ENCODE measurements at regions not wholly inside any gene's neighbourhood (a gene's known extent, or its start where the extent isn't known, plus 50 kb on each side); places are given as distances from the start of the nearest gene placed in this dataset.

DNA sequence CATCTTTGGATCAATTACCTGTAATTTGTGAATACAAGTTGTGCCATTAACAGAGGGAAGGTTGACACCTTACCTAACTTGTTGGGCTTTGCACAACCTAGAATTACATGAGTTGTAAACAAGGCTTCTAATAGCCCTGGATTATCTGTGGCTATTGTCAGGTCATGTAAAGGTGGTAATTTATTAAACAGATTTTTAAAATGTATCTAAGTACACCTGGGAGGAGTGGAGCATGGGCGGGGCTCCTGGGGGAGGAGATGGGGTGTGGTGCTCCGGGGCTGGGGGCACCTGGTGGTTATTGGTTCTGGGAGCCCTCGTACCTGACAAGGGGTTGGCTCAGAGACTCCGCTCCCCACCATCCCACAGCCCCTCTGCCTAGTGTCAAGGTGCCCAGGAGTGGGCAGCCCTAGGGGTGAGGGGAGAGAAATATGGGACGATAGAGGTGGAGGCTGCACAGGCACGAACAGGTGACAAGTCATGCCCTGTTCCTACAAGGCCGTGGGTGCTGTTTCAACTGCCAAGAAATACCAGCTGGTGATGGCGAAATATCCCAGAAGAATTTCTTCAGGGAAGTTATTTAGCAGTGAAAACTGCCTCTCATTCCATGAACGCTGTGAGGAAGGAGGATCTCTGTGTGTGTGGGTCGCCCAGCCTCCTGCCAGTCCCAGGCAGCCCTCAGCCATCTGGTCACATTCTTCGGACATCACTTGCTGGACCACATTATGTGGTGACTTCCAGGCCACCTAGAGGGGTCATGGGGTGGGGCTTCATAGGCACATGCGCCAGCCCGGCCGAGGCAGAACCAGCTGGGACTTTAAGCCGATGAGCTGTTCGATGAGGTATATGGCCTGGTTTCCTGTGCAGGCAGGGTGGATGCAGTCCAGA is 55.5 kb upstream of the IRX3 start:
- Histone ChIP-seq H3K18ac (ENCODE audit: low read depth in 1 of 2, low read length in 2 of 2) (no peak overlapping the region), H2BK15ac (ENCODE audit: low read depth, poor library complexity, severe bottlenecking) (no peak overlapping the region), H3K14ac (ENCODE audit: low read length in 2 of 2) (no peak overlapping the region), H2BK5ac (ENCODE audit: low read depth, low read length, poor library complexity, severe bottlenecking) (no peak overlapping the region), H2AFZ (ENCODE audit: low read depth, low read length) (no peak overlapping the region), H3K9ac (ENCODE audit: low read length) (no peak overlapping the region), H4K91ac (ENCODE audit: low read length) (no peak overlapping the region), H3K27ac (ENCODE audit: low read length, poor library complexity, severe bottlenecking) (peak overlapping the region; percentile 55), H3K4me1 (ENCODE audit: control insufficient read depth, insufficient read depth, low read depth, low read length) (peaks cover 10% of the 10 kb centered on the region), H3K4ac (ENCODE audit: low read depth in 1 of 2, low read length in 2 of 2) (no peak overlapping the region), H3K4me3 (ENCODE audit: insufficient read depth in 1 of 2, low read depth in 1 of 2, low read length in 2 of 2) (no peak overlapping the region), H3K4me2 (ENCODE audit: low read length, poor library complexity, severe bottlenecking) (no peak overlapping the region), H3K23ac (ENCODE audit: low read length in 2 of 2) (no peak overlapping the region), H2BK120ac (ENCODE audit: low read depth, low read length) (no peak overlapping the region), H2AK5ac (ENCODE audit: low read length, severe bottlenecking) (peak overlapping the region; percentile 1), H4K8ac (ENCODE audit: low read length) (no peak overlapping the region), H3K36me3 (ENCODE audit: control insufficient read depth in 1 of 2, insufficient read depth in 2 of 2, low read depth in 1 of 2, low read length in 2 of 2) (no peaks in the 10 kb centered on the region), H3K9me3 (ENCODE audit: control insufficient read depth, low read length) (peaks cover 3% of the 10 kb centered on the region), H2BK12ac (ENCODE audit: low read length in 2 of 2) (no peak overlapping the region), H3K27me3 (ENCODE audit: control insufficient read depth in 1 of 2, insufficient read depth in 1 of 2, low read length in 2 of 2) (peaks cover 0 to 14% of the 10 kb centered on the region in 2 experiments), H3K79me1 (replicated peaks; ENCODE audit: low read length, poor library complexity, severe bottlenecking) (no peaks in the 10 kb centered on the region)
- WGBS = 83% methylated on average over 14 of the region's 16 CpGs
- DNase-seq = peak; percentile 17

DNA sequence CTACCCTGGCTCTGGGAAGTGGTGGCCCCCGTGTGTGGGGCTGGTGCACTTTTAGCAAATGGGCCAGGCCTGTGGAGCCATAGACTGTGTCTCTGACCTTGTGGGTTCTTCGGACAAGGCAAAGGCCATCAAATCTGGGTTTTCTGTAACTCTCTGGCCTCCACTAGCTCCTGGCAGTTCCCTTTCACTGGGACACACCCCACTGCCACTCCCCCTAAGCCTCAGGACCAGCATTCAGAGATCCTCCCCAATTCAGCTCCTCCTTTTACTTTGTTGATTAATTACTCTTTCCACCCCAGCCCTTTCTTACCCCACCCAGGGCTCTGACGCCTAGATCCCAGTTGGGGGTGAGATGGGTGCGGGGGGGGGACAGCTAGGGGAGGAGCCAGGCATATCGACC is 53.9 kb upstream of the IRX3 start:
- Histone ChIP-seq H2BK12ac (ENCODE audit: low read length in 2 of 2) (no peak overlapping the region), H3K18ac (ENCODE audit: low read depth in 1 of 2, low read length in 2 of 2) (no peak overlapping the region), H3K4me1 (ENCODE audit: control insufficient read depth, insufficient read depth, low read depth, low read length) (peaks cover 10% of the 10 kb centered on the region), H3K27me3 (ENCODE audit: control insufficient read depth in 1 of 2, insufficient read depth in 1 of 2, low read length in 2 of 2) (peaks cover 3 to 20% of the 10 kb centered on the region in 2 experiments), H3K23ac (ENCODE audit: low read length in 2 of 2) (no peak overlapping the region), H2AFZ (ENCODE audit: low read depth, low read length) (no peak overlapping the region), H4K91ac (ENCODE audit: low read length) (no peak overlapping the region), H3K4me2 (ENCODE audit: low read length, poor library complexity, severe bottlenecking) (no peak overlapping the region), H3K4ac (ENCODE audit: low read depth in 1 of 2, low read length in 2 of 2) (no peak overlapping the region), H2AK5ac (ENCODE audit: low read length, severe bottlenecking) (peak overlapping the region; percentile 41), H3K79me1 (replicated peaks; ENCODE audit: low read length, poor library complexity, severe bottlenecking) (no peaks in the 10 kb centered on the region), H4K8ac (ENCODE audit: low read length) (no peak overlapping the region), H3K4me3 (ENCODE audit: insufficient read depth in 1 of 2, low read depth in 1 of 2, low read length in 2 of 2) (no peak overlapping the region), H2BK5ac (ENCODE audit: low read depth, low read length, poor library complexity, severe bottlenecking) (no peak overlapping the region), H3K9ac (ENCODE audit: low read length) (no peak overlapping the region), H3K14ac (ENCODE audit: low read length in 2 of 2) (no peak overlapping the region), H2BK120ac (ENCODE audit: low read depth, low read length) (no peak overlapping the region), H2BK15ac (ENCODE audit: low read depth, poor library complexity, severe bottlenecking) (no peak overlapping the region), H3K27ac (ENCODE audit: low read length, poor library complexity, severe bottlenecking) (no peak overlapping the region), H3K9me3 (ENCODE audit: control insufficient read depth, low read length) (peaks cover 3% of the 10 kb centered on the region), H3K36me3 (ENCODE audit: control insufficient read depth in 1 of 2, insufficient read depth in 2 of 2, low read depth in 1 of 2, low read length in 2 of 2) (no peaks in the 10 kb centered on the region)
- no peak for DNase-seq
- 50% methylated on average over 5 of the region's 5 CpGs for WGBS

GRCh38 chr16:54336631-54337204 is 50.1 kb upstream of the IRX3 start:
- no peak overlapping the region for H2BK12ac ChIP-seq (ENCODE audit: low read length in 2 of 2)
- H3K79me1 ChIP-seq (replicated peaks; ENCODE audit: low read length, poor library complexity, severe bottlenecking) = no peaks in the 10 kb centered on the region
- H3K4me3 ChIP-seq (ENCODE audit: insufficient read depth in 1 of 2, low read depth in 1 of 2, low read length in 2 of 2) = no peak overlapping the region
- no peak overlapping the region for H3K23ac ChIP-seq (ENCODE audit: low read length in 2 of 2)
- no peak overlapping the region for H3K4me2 ChIP-seq (ENCODE audit: low read length, poor library complexity, severe bottlenecking)
- 30% methylated on average over 3 of the region's 4 CpGs for whole genome bisulfite sequencing
- H4K8ac ChIP-seq (ENCODE audit: low read length) = no peak overlapping the region
- H3K18ac ChIP-seq (ENCODE audit: low read depth in 1 of 2, low read length in 2 of 2) = no peak overlapping the region
- H2BK15ac ChIP-seq (ENCODE audit: low read depth, poor library complexity, severe bottlenecking) = no peak overlapping the region
- no peak overlapping the region for H3K4ac ChIP-seq (ENCODE audit: low read depth in 1 of 2, low read length in 2 of 2)
- no peak overlapping the region for H3K27ac ChIP-seq (ENCODE audit: low read length, poor library complexity, severe bottlenecking)
- H4K91ac ChIP-seq (ENCODE audit: low read length) = no peak overlapping the region
- no peak overlapping the region for H3K9ac ChIP-seq (ENCODE audit: low read length)
- DNase-seq = no peak
- peaks cover 3 to 14% of the 10 kb centered on the region in 2 experiments for H3K27me3 ChIP-seq (ENCODE audit: control insufficient read depth in 1 of 2, insufficient read depth in 1 of 2, low read length in 2 of 2)
- peaks cover 3% of the 10 kb centered on the region for H3K9me3 ChIP-seq (ENCODE audit: control insufficient read depth, low read length)
- H3K4me1 ChIP-seq (ENCODE audit: control insufficient read depth, insufficient read depth, low read depth, low read length) = no peaks in the 10 kb centered on the region
- H2AK5ac ChIP-seq (ENCODE audit: low read length, severe bottlenecking) = no peak overlapping the region
- H2BK120ac ChIP-seq (ENCODE audit: low read depth, low read length) = no peak overlapping the region
- H3K36me3 ChIP-seq (ENCODE audit: control insufficient read depth in 1 of 2, insufficient read depth in 2 of 2, low read depth in 1 of 2, low read length in 2 of 2) = no peaks in the 10 kb centered on the region
- no peak overlapping the region for H2AFZ ChIP-seq (ENCODE audit: low read depth, low read length)
- H2BK5ac ChIP-seq (ENCODE audit: low read depth, low read length, poor library complexity, severe bottlenecking) = no peak overlapping the region
- H3K14ac ChIP-seq (ENCODE audit: low read length in 2 of 2) = no peak overlapping the region
